ENCODE measurements at regions not wholly inside any gene's neighbourhood (a gene's known extent, or its start where the extent isn't known, plus 50 kb on each side); places are given as distances from the start of the nearest gene placed in this dataset.

- TF ChIP-seq CTCF (conservative IDR thresholded peaks at IDR 0.05 in 1 of 2, IDR thresholded peaks at IDR 0.05 in 1 of 2; ENCODE audit: low read depth in 1 of 2, low read length in 2 of 2): no peak
- no peak for TF ChIP-seq EZH2 (IDR thresholded peaks at IDR 0.05; ENCODE audit: low read length, missing control alignments)
Observed at GRCh38 chr5:88495810-88496209, 227.2 kb upstream of the TMEM161B start.

All from fibroblast of lung (primary cell).